ENCODE measurements at regions not wholly inside any gene's neighbourhood (a gene's known extent, or its start where the extent isn't known, plus 50 kb on each side); places are given as distances from the start of the nearest gene placed in this dataset.

DNA sequence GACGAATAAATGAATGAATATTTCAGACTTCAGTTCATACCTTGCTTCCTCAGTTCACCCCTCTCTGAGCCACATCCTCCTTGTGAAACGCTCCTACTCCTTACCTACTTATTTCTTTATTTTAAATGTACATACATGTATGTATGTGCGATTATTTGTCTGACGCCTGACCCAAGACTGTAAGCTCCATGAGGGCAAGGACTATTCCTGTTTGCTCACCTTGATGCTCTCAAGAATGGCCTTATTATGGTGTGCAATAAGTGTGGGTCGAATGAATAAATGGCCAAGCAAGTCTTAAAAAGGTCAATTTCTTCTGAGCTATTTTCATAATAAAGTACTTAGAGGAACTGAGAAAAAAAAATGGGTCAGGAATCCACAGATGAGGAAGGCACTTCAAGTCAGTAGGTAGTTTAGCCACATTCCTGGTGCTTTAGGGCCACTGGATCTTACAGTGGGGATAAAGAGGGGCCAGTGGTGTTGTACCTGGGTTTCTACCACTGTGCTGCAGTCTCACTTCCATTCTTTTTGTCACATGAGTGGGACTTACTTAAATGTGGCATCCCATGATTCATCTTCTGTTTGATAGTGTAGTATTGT is 74.7 kb downstream of the SDC1 start:
- no peak for DNase-seq

DNA sequence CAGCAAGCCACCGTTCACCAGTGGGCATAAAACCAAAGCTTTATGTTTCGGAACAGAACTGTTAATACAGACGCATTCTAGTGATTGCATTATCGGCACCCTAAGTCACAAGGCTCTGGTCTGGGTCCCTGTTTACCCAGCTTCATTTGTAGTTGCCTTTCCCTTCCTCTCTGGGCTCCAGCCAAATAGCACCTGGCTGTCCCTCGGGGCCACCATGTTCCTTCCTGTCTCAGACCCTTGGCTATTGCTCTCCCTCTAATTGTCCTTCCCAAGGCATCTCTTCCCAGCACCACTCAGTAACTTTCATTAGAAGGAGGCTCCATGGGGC is 75.3 kb downstream of the SDC1 start:
- no peak for DNase-seq

DNA sequence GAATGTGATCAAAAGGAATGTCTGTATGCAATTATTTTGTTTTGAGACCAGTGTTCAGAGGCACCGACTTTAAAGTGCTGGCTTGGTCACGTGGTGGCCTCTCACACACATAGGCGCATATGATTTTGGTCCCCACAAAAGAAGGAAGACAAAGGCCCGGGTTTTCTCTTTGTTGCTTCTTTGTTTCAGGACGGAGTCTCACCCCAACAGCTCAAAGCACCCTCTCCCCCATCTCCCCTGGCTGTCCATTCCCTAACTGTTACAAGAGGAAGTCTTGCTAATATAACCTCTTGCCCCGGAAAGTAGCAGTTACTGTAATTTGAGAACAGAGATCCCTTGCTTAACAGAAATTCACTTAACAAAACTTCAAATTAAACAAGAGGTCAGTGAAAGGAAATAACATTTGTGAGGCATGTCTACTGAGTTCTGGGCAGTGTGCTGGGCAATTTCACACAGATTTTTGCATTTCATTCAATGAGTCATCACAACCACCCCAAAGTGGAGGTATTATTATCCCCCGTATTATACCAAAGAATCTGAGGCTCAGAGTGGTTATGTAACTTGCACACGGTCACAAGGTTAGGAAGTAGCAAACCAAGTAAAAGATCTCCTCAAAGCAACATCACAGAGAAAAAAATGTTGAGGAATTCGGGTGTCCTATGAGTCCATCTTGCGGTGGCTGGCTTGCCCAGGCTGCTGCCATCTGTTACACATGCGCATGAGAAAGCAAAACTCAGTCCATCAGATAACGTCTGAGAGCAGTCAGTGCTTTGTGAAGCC is 75.8 kb downstream of the SDC1 start:
- peak; percentile 84 for DNase-seq

DNA sequence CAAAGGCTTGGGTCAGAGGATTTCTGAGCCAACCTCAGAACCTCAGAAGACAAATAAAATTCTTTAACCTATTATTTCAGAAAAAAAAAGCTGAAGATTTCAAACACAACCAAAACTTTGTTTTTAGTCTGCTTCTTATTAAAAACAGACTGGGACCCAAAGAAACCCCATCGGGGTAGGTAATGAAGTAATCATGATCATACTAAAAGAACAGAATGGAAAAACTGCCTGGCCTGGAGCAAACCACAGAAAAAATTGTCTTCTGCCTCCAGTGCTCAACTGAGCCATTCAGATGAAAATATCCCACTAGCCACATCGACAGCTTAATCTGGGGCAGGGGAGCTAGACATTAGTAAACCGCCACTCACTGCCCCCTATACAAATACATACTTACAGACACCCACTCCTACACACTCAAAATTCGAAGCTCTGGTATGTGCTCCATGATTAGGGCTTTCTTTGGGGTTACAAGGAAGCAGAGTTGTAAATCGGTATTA is 76.5 kb downstream of the SDC1 start:
- no peak for DNase-seq

DNA sequence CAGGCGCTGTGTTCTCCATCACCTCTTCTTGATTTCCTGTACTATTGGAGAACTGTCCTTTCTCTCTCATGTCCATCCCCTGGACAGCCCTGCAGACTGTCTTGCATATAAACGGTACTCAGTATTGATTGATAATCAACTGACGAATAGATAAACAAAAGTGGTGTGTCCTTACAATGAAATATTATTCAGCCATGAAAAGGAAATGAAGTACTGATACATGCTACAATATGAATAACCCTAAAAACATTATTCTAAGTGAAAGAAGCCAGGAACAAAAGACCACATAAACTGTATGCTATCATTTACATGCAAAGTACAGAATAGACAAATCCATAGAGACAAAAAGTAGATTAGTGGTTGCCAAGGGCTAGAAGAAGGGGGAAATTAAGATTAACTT is 77.6 kb downstream of the SDC1 start:
- no peak for DNase-seq

DNA sequence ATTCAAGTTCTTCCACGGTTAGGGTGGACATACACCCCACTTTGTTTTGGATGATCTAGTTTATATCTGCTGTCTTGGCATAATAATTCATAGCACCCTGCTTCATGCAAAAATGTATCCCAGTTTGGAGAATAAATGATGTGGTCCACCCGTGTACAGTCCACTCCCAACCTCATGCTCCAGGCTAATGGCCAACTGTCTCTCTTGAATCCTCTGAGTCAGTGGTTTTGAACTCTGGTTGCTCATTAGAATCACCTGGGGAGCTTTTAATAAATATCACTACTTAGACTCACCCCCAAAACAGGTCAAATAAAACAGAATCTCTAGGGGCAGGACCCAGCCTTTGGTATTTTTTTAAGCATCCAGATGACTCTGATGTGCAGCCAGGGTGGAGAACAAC is 78.5 kb downstream of the SDC1 start:
- DNase-seq = no peak

DNA sequence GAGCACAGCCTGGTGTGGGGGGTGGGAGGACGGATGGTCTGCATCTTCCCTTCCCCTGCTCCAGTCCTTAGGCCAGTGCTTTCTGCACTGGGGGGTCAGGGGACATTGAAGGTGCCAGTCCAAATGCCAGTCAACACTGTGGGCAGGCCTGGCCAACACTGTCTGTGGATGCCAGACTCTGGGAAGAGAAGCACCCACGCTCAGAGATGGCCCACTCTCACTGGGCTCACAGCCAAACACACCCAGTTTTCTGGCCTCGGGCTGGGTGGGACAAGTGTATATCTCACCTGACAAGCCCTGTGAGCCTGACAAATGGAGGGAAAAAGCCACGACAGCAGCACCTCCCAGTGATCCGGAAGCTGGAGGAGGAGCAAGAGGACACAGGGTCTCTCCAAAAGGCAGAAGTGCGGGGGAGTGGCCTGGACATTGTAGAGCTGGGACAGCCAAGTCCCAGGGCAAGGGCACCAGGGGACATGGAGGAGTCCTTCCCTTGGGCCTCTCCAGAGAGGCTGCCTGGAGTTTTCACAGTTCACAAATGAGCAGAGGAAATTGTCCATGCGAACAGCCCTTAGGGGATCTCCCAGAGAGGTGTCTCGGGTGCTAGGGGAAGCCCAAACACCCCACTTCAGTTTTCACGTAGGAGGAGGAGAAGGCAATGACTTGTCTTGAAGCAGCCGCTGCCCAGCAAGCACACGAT is 79.3 kb downstream of the SDC1 start:
- DNase-seq = no peak

DNA sequence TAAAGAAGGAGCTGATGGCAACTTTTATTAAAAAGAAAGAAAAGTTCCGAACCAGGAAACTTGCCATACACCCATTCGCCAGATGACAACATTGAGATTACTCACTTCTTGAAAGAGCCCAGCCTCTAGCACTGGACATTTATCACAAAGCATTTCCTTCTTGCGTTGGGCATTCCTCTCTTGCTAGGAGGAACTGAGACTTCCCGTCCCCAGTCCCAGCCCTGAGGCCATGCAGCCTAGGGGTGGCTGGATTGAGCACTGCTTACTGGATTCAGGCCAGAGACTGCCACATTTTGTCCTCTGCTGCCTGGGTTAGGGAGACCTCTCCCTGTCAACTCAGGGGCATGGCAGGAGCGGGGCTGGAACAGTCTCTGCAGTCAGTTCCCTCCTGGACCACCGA is 80.1 kb downstream of the SDC1 start:
- DNase-seq = no peak

DNA sequence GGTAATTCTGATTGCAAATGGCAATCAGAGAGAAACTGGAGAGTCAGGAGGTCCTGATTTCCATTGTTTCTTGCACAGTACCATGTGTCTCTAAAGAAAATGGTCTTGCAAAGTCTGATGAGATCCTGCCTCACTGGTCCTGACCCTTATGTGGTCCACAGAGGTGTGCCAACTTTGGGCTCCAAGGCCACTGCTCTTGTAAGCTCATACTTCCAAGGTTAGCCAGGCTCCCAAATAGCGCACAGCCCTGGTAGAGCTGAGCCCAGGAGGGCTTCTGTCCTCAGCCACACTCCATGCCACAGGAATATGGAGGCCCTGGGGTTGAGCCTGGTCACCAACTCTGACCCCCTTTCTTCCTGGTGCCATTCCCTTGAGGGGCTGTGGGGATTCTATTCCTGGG is 80.7 kb downstream of the SDC1 start:
- DNase-seq = no peak

DNA sequence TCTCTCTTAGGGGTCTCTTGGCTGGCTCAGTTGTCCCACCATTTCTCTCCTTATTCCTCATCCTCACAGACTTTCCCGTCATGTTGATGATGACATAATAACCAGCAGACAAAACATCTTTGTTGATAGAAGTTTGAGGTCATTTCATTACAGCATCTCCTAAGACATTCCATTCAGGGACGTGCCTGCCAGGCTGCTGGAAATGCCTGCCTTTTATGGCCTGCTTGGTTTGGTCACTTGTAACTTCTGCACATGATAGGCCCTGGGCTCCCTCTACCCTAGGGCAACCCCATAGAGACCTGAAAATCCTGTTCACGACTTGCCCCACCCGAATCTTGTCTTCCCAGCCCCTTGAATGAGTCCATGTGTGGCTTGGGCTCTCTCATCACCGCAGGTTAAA is 81.7 kb downstream of the SDC1 start:
- peak; percentile 75 for DNase-seq

DNA sequence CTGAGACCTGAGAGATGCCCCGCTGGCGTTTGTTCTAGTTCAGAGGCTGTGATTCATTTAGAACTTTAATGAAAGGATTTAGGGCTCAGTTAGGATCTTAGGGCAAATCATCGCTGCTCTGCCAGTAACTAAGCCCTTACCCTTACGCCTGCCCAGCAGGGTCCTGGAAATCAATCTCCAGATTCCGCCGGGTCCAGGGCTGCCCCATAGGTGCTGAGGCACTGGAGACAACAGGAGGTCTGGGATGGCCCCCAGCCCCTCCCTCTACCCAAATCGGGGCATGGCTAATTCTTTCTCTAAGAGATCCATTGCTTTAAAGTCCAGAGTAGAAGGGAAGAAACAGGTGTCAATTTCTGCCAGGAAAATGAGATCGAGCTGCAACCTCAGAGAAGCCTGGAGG is 83.1 kb downstream of the SDC1 start:
- no peak for DNase-seq

DNA sequence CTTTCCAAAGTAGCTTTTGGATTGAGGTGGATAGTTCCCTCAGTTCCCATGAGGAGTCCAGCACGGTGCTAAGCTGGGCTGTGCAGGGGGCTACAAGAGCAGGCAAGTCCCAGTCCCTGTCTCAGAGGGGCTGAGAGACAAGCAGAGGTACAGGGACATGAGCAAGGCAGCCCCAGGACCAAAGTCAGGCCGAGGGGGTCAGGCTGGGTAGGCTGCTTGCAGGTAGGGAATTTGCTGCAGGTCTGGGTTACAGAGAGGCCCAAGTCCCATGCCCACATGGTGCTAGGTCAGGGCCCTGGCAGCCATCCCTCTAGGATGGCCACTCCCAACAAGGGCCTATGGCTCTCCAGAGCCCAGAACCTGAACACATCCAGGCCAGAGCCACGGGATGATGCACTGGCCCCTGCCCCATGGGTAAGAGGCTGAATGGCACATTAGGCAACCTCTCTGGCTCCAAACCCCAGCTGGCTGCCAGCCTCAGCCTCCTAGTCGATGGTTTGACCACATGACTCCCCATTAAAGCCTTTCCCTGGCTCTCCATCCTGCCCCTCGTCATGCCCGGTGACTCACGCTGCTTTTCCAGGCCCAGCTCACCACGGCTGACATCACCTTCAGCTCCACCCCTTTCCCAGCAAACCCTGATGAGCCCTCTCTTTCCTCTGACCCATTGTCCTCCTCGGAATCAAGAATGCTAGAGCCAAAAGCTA is 83.7 kb downstream of the SDC1 start:
- DNase-seq = peak; percentile 95

DNA sequence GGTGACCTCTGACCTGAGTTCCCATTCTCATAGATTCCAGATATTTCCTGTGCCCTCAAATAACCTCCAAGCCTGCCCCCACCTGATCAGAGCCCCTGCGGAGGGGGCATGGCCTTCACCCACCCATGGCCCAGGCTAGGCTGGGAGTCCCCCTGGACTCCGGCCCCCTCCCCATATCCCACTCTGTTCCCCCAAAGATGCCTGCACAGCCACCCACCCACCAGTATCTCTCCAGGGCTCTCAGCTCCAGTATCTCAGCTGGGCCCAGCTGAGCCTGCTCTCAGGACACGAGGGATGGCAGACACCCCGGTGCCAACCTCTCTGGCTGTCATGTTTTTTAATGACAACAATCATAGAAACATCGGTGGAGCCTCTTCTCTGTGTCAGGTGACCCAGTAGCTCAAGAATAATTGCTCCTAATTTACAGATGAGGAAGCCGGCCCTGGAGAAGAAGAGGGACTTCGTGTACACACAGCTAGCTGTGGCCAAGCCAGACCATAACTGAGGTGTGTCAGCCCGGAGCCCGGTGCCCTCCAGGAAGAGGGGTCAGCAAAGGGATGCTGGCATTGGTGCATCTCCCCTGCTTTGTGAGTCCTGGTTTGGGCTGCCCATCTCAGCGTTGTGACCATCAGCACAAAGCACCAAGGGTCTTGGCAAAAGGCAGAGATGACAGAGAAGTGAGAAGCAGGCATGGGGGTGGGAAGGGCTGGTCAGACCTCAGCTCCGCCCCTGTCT is 84.4 kb downstream of the SDC1 start:
- DNase-seq = no peak

DNA sequence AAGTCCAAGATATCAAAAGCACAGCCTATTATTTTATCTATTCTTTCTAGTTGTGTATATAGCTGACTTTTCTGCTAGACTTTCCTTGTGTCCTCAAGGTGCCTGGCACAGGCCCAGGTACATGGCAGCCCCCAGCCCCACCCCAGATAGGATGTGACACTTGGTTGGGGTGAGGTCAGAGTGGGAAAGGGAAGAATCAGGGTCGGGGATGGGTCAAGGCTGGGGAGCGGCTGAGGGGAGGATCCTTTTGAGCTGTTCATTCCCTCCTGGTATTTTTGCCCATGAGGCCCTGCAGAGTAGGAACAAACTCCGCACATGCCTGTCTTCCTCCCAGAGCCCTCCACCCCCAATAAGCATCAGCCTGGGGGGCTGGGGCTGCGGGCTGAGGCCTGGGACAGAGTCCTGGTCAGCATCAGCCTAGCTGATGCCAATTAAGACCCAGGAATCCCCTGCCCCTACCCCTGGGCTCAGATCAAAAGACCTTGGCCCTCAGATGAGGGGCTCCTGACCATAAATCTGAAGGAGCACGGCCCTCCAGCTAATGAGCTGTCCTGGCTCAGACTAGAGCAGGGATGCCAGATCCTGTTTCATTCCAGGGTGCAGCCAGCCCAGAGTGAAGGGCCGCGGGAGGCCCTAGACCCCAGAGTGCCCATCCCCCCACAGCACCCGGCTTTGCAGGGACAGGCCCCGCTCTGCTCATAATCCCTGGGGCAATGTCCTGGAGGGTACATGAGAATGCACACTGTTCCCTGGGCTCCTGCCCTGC is 85.3 kb downstream of the SDC1 start:
- DNase-seq = no peak

DNA sequence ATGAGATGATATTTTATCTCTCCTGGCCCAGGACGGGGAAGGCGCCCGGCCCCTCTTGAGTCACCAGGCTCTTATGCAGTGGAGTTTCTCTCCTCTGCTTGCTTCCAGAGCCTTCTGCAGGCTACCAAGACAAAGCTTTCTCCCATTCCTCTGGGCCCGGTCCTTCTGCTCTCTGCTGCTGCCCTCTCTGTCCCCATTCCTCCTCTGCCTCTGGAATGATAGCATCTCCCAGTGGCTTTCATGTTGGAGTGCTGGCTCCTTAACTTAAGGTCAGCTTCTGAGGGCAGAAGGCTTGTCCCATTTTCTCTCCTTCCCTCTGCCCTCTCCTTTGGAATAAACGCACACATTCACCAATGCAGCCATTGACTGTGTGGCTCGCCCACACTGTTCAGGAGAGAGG is 86.2 kb downstream of the SDC1 start:
- DNase-seq = no peak

DNA sequence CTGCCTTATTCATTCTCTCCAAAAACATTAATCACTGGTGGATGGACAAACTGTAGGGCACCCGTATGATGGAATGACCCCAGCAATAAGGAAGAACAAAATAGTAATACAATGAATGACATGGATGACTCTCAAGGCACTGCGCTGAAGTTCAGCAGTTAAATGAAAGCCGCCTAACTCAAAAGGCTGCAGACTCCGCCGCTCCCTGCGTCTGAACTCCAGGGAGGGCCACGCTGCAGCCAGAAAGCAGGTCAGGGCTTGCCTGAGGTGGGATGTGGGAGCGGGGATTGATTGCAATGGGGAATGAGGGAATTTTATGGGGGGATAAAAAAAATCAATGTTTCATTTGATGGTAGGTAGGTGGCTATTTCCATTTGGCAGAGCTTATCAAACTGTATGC is 86.5 kb upstream of the LAPTM4A start:
- no peak for DNase-seq

DNA sequence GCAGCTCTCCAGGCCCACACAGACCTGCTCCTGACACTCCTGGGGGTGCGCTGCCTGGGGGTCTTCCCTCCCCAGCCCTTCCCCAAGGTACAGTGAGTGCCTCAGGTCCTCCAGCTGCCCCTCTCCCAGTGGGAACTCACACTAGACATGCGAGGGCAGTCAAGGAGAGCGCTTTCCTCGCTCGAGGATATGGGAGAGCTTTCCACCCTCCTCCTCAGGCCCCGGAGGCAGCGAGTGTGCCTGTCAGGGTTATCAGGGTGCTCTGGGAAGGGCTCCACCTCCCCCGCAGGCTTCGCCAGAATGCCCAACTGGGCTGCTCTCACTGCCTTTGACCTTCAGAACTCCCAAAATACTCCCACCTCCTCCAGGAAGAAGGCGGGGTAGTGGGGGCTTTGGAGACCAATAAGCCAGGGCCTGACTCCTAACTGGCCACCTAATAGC is 85.7 kb upstream of the LAPTM4A start:
- no peak for DNase-seq

DNA sequence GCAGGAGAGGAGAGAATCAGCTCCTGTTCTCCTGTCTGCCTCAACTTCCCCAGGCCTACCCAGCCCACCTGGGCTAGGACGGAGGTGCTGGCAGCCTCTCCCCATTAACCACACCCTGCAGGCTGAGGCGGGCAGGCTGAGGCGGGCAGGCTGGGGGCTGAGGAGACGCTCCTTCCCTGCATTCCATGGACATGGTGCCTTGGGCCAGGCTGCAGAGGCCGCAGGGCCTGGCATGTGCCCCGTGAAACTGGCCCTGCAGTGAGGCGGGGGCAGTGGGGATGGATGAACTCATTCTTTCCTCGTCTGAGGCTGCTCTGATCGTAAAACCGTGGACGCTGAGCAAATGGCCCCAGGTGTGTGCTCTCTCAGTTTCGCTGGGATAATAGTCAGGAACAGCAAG is 84.7 kb upstream of the LAPTM4A start:
- DNase-seq = no peak

DNA sequence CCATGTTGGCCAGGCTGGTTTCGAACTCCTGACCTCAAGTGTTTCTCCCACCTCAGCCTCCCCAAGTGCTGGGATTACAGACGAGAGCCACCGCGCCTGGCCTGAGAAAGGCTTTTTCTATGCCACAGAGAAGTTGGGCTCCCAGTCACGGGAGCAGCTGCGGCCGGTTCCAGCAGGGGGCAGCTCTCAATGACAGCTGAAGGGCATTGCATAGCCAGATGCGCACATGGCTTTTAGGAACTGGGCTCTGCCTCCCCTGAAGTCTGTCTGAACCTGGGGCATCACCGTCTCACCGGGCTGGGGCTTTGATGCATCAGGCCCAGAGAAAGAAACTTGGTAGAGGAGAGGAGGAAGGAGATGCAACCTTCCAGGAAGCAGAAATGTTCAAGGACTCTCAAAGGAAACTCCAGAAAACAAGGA is 84.2 kb upstream of the LAPTM4A start:
- DNase-seq = peak; percentile 59

DNA sequence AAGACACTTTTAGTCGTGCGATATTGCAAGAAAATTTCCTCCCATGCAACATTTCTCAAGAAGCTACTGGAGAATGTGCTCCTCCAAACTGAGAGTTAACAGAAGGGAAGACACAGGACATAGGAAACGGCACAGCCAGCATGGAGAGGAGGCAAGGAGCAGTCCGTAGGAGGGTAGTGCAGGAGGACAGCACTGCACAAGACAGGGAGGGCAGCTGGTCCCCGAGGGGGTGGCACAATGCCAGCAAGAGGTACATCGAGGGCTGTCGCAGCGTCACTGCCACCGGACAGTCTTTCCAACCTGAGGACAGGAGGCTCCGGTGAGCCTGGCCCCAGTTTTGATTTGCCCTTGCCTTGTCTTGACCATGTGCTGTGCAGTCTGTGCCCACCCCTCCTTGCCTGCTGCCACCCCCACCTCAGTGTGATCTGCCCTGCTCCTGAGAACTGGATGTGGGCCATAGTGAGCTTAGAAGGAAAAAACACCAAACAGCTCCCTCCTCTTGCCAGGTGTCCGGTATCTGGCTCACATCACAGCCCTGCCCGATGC is 81.6 kb upstream of the LAPTM4A start:
- no peak for DNase-seq

Data from fibroblast of skin of back (primary cell).